GM23338 (cell line): ENCODE measurements at regions not wholly inside any gene's neighbourhood (a gene's known extent, or its start where the extent isn't known, plus 50 kb on each side); places are given as distances from the start of the nearest gene placed in this dataset.

Experiments used
- ATAC-seq: fragments of 200-7000 bp; cut with Tn5 transposase; 3 replicates; pipeline ENCODE4 v1.9.1; 2020
- DNase-seq: peaks from one replicate; pipeline ENCODE4 v3.0.0-alpha.2; 2015; ENCODE audit warnings: low spot score
- H2AFZ ChIP-seq: fragments of 200-600 bp; sonication (generic); 2 replicates; pipeline ENCODE4 v1.8.0; 2016; ENCODE audit warnings: antibody characterized with exemption, mild to moderate bottlenecking, moderate library complexity
- H3F3A ChIP-seq: fragments of 200-600 bp; sonication (generic); replicated peaks from 2 replicates; pipeline ENCODE4 v1.8.0; 2017; ENCODE audit warnings: antibody characterized with exemption, mixed run types, low read depth
- H3K27ac ChIP-seq: fragments of 200-600 bp; sonication (generic); 2 replicates; pipeline ENCODE4 v1.6.1; 2016; ENCODE audit warnings: low read depth
- H3K27me3 ChIP-seq: fragments of 200-600 bp; sonication (generic); 2 replicates; pipeline ENCODE4 v1.8.0; 2016; ENCODE audit warnings: mild to moderate bottlenecking, mixed run types, moderate library complexity; ENCODE audit not compliant: insufficient read depth
- H3K36me3 ChIP-seq: fragments of 200-600 bp; sonication (generic); 2 replicates; pipeline ENCODE4 v1.8.0; 2016; ENCODE audit warnings: mild to moderate bottlenecking; ENCODE audit not compliant: insufficient read depth
- H3K4me1 ChIP-seq: fragments of 200-600 bp; sonication (generic); 2 replicates; pipeline ENCODE4 v1.8.0; 2016; ENCODE audit warnings: mild to moderate bottlenecking, moderate library complexity; ENCODE audit not compliant: insufficient read depth
- H3K4me2 ChIP-seq: fragments of 200-600 bp; sonication (generic); 2 replicates; pipeline ENCODE4 v1.7.1; 2017; ENCODE audit warnings: mixed run types
- H3K4me3 ChIP-seq: fragments of 200-600 bp; sonication (generic); 2 replicates; pipeline ENCODE4 v1.6.1; 2016; ENCODE audit warnings: mixed run types
- H3K79me2 ChIP-seq: fragments of 200-600 bp; sonication (generic); replicated peaks from 2 replicates; pipeline ENCODE4 v1.8.0; 2017; ENCODE audit warnings: mild to moderate bottlenecking; ENCODE audit not compliant: insufficient read depth
- H3K9me2 ChIP-seq: fragments of 200-600 bp; sonication (generic); 2 replicates; pipeline ENCODE4 v1.8.0; 2017; ENCODE audit not compliant: insufficient read depth
- H4K20me1 ChIP-seq: fragments of 200-600 bp; sonication (generic); replicated peaks from 2 replicates; pipeline ENCODE4 v1.8.0; 2017; ENCODE audit warnings: mild to moderate bottlenecking; ENCODE audit not compliant: insufficient read depth
- H3K27ac Mint-ChIP-seq: 2 replicates; pipeline ENCODE4 v1.8.0; 2020; ENCODE audit warnings: inconsistent platforms, mild to moderate bottlenecking, moderate library complexity, mixed read lengths
- H3K27me3 Mint-ChIP-seq: 3 replicates; pipeline ENCODE4 v1.8.0; 2022; ENCODE audit warnings: low read depth, mild to moderate bottlenecking, moderate library complexity, mixed read lengths, inconsistent platforms; ENCODE audit not compliant: insufficient read depth, poor library complexity
- H3K36me3 Mint-ChIP-seq: 3 replicates; pipeline ENCODE4 v1.8.0; 2021; ENCODE audit warnings: low read depth, mild to moderate bottlenecking, inconsistent platforms, moderate library complexity, mixed read lengths
- H3K4me1 Mint-ChIP-seq: 3 replicates; pipeline ENCODE4 v1.8.0; 2020; ENCODE audit warnings: mild to moderate bottlenecking, inconsistent platforms, mixed read lengths
- H3K4me3 Mint-ChIP-seq: 3 replicates; pipeline ENCODE4 v1.8.0; 2021; ENCODE audit warnings: moderate library complexity, mild to moderate bottlenecking, inconsistent platforms, mixed read lengths
- H3K9me3 Mint-ChIP-seq: 3 replicates; pipeline ENCODE4 v1.8.0; 2020; ENCODE audit warnings: moderate library complexity, mild to moderate bottlenecking, inconsistent platforms, mixed read lengths
- CREB1 ChIP-seq: fragments of 250-450 bp; sonication (Bioruptor Pico); IDR thresholded peaks from 2 replicates; pipeline ENCODE4 v1.5.0; 2020; ENCODE audit warnings: low read depth, mild to moderate bottlenecking, moderate library complexity
- EZH2 ChIP-seq: fragments of 200-600 bp; sonication (generic); IDR thresholded peaks from one replicate; pipeline ENCODE4 v1.8.0; 2017; ENCODE audit warnings: antibody characterized with exemption, mild to moderate bottlenecking, low read depth; ENCODE audit not compliant: unreplicated experiment
- EZH2phosphoT487 ChIP-seq: fragments of 200-600 bp; sonication (generic); IDR thresholded peaks from one replicate; pipeline ENCODE4 v1.8.1; 2018; ENCODE audit warnings: antibody characterized with exemption; ENCODE audit not compliant: unreplicated experiment
- JUNB ChIP-seq: IDR thresholded peaks from one replicate; pipeline ENCODE4 v1.6.1; 2016; ENCODE audit warnings: antibody characterized with exemption; ENCODE audit not compliant: unreplicated experiment
- NANOG ChIP-seq: IDR thresholded peaks from 2 replicates; pipeline ENCODE4 v1.6.1; 2016; ENCODE audit warnings: antibody characterized with exemption, borderline replicate concordance
- STAT1 ChIP-seq: IDR thresholded peaks from one replicate; pipeline ENCODE4 v1.6.1; 2016; ENCODE audit warnings: antibody characterized with exemption; ENCODE audit not compliant: unreplicated experiment
- ZNF114 ChIP-seq: fragments of 250-450 bp; sonication (Bioruptor Pico); IDR thresholded peaks from 2 replicates; pipeline ENCODE4 v1.5.0; 2020; ENCODE audit warnings: mild to moderate bottlenecking, moderate library complexity
- TF ChIP-seq, protein P1 (sequence below): IDR thresholded peaks from 2 replicates; pipeline ENCODE4 v1.6.1; 2016; ENCODE audit warnings: antibody characterized with exemption
- TF ChIP-seq, protein P2 (sequence below), 2 experiments: fragments of 200-600 bp in 1 of 2; sonication (generic) in 1 of 2; conservative IDR thresholded peaks; 2 replicates each; pipeline versions ENCODE4 v1.5.1 to v1.6.1; 2016 to 2017; ENCODE audit warnings: antibody characterized with exemption in 2 of 2, low read depth in 2 of 2, mild to moderate bottlenecking in 2 of 2, moderate library complexity in 1 of 2
- TF ChIP-seq, protein P3 (sequence below): IDR thresholded peaks from one replicate; pipeline ENCODE4 v1.6.1; 2018; ENCODE audit warnings: antibody characterized with exemption; ENCODE audit not compliant: unreplicated experiment

DNA sequence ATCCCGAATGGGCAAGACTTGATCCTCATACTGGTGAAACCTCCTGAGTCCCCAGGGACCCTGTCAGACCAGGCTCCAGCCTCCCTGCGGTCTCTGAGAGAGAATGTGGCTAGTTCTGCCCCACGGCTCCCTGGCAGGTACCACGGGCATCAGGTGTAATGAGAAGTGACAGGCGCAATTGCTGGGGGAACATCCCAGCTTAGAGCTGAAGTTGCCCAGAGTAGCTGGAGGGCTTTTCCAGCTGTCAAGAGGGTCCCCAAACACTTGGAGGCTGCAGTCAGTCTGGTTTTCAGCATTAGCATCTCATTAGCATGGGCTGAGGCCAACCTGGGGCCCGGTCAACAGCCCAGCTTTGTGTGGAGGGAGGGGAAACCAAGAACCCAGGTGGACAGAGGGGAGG is 100.0 kb upstream of the TMEM132E start:
- no peaks in the 10 kb centered on the region for H4K20me1 ChIP-seq
- H3K27me3 ChIP-seq, result no peaks in the 10 kb centered on the region
- Mint-ChIP-seq H3K27me3 (peaks cover 6% of the 10 kb centered on the region), H3K27ac (no peak overlapping the region), H3K4me3 (no peak overlapping the region), H3K9me3 (no peaks in the 10 kb centered on the region), H3K36me3 (no peaks in the 10 kb centered on the region), H3K4me1 (no peaks in the 10 kb centered on the region; the same call in 2 of the 3 replicates)
- H3K27ac ChIP-seq, result no peak overlapping the region
- ATAC-seq, result no peak
- no peaks in the 10 kb centered on the region for H3K4me1 ChIP-seq
- no peak for DNase-seq
- H3K4me3 ChIP-seq, result no peak overlapping the region
- no peak for TF ChIP-seq EZH2phosphoT487
- TF ChIP-seq STAT1, result no peak
- no peak for TF ChIP-seq EZH2
- TF ChIP-seq, protein P1, sequence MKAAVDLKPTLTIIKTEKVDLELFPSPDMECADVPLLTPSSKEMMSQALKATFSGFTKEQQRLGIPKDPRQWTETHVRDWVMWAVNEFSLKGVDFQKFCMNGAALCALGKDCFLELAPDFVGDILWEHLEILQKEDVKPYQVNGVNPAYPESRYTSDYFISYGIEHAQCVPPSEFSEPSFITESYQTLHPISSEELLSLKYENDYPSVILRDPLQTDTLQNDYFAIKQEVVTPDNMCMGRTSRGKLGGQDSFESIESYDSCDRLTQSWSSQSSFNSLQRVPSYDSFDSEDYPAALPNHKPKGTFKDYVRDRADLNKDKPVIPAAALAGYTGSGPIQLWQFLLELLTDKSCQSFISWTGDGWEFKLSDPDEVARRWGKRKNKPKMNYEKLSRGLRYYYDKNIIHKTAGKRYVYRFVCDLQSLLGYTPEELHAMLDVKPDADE, result no peak
- no peak for TF ChIP-seq JUNB
- TF ChIP-seq NANOG, result no peak
- TF ChIP-seq, protein P2, sequence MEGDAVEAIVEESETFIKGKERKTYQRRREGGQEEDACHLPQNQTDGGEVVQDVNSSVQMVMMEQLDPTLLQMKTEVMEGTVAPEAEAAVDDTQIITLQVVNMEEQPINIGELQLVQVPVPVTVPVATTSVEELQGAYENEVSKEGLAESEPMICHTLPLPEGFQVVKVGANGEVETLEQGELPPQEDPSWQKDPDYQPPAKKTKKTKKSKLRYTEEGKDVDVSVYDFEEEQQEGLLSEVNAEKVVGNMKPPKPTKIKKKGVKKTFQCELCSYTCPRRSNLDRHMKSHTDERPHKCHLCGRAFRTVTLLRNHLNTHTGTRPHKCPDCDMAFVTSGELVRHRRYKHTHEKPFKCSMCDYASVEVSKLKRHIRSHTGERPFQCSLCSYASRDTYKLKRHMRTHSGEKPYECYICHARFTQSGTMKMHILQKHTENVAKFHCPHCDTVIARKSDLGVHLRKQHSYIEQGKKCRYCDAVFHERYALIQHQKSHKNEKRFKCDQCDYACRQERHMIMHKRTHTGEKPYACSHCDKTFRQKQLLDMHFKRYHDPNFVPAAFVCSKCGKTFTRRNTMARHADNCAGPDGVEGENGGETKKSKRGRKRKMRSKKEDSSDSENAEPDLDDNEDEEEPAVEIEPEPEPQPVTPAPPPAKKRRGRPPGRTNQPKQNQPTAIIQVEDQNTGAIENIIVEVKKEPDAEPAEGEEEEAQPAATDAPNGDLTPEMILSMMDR (conservative IDR thresholded peaks at IDR 0.05; ENCODE audit: low read depth in 2 of 2), result no peak
- no peak for TF ChIP-seq CREB1 (CRISPR knock-in tag)
- TF ChIP-seq ZNF114 (CRISPR knock-in tag), result no peak
- H3K9me2 ChIP-seq, result no peaks in the 10 kb centered on the region
- no peak overlapping the region for H2AFZ ChIP-seq
- H3K79me2 ChIP-seq, result no peaks in the 10 kb centered on the region
- no peak overlapping the region for H3K4me2 ChIP-seq
- H3F3A ChIP-seq, result no peaks in the 10 kb centered on the region
- H3K36me3 ChIP-seq, result no peaks in the 10 kb centered on the region

DNA sequence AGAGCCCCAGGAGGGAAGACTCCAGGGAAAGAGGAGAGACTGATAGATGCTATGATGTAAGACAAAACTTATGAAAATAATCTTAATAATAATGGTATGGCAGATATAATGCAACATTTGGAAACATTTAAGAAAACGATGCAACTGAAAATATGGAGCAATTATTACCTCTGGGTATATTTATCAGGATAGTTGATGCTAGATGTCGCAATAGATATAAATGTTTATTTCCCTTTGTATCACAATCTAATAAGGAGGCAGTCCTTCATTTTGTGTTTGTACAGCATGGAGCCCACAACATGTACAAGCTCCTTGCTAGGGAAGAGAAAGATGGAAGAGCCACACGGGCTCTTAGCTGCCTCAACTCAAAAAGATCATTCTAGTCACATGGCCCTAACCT is 101.1 kb upstream of the TMEM132E start:
- no peak for ATAC-seq
- H2AFZ ChIP-seq, result no peak overlapping the region
- Mint-ChIP-seq H3K4me1 (no peaks in the 10 kb centered on the region; the same call in 2 of the 3 replicates), H3K27me3 (peaks cover 6% of the 10 kb centered on the region), H3K4me3 (no peak overlapping the region), H3K36me3 (no peaks in the 10 kb centered on the region), H3K27ac (no peak overlapping the region), H3K9me3 (no peaks in the 10 kb centered on the region)
- no peak overlapping the region for H3K27ac ChIP-seq
- no peaks in the 10 kb centered on the region for H3K4me1 ChIP-seq
- H4K20me1 ChIP-seq, result no peaks in the 10 kb centered on the region
- DNase-seq, result no peak
- H3K79me2 ChIP-seq, result no peaks in the 10 kb centered on the region
- no peaks in the 10 kb centered on the region for H3K9me2 ChIP-seq
- no peak overlapping the region for H3K4me3 ChIP-seq
- H3F3A ChIP-seq, result no peaks in the 10 kb centered on the region
- no peaks in the 10 kb centered on the region for H3K36me3 ChIP-seq
- H3K27me3 ChIP-seq, result no peaks in the 10 kb centered on the region
- no peak overlapping the region for H3K4me2 ChIP-seq
- TF ChIP-seq ZNF114 (CRISPR knock-in tag), result no peak
- TF ChIP-seq, protein P3, sequence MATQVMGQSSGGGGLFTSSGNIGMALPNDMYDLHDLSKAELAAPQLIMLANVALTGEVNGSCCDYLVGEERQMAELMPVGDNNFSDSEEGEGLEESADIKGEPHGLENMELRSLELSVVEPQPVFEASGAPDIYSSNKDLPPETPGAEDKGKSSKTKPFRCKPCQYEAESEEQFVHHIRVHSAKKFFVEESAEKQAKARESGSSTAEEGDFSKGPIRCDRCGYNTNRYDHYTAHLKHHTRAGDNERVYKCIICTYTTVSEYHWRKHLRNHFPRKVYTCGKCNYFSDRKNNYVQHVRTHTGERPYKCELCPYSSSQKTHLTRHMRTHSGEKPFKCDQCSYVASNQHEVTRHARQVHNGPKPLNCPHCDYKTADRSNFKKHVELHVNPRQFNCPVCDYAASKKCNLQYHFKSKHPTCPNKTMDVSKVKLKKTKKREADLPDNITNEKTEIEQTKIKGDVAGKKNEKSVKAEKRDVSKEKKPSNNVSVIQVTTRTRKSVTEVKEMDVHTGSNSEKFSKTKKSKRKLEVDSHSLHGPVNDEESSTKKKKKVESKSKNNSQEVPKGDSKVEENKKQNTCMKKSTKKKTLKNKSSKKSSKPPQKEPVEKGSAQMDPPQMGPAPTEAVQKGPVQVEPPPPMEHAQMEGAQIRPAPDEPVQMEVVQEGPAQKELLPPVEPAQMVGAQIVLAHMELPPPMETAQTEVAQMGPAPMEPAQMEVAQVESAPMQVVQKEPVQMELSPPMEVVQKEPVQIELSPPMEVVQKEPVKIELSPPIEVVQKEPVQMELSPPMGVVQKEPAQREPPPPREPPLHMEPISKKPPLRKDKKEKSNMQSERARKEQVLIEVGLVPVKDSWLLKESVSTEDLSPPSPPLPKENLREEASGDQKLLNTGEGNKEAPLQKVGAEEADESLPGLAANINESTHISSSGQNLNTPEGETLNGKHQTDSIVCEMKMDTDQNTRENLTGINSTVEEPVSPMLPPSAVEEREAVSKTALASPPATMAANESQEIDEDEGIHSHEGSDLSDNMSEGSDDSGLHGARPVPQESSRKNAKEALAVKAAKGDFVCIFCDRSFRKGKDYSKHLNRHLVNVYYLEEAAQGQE, result no peak
- TF ChIP-seq, protein P2 (conservative IDR thresholded peaks at IDR 0.05; ENCODE audit: low read depth in 2 of 2), result no peak
- TF ChIP-seq JUNB, result no peak
- TF ChIP-seq, protein P1, result no peak
